Activated CD4-positive, alpha-beta T cell treated with anti-CD3 and anti-CD28 coated beads for 48 hours (primary cell): ENCODE measurements at regions not wholly inside any gene's neighbourhood (a gene's known extent, or its start where the extent isn't known, plus 50 kb on each side); places are given as distances from the start of the nearest gene placed in this dataset.

Source experiments
- DNase-seq: peaks from one replicate; pipeline ENCODE4 v3.0.0-alpha.2; 2020

- DNase-seq: no peak
Observed at GRCh38 chr5:96243862-96244261, 189.2 kb downstream of the PCSK1 start.

GRCh38 chr5:96243203-96243602 lies 189.8 kb downstream of the PCSK1 start:
- no peak for DNase-seq

- DNase-seq: no peak
Observed at GRCh38 chr5:96242571-96242970, 190.5 kb downstream of the PCSK1 start.

GRCh38 chr5:96236831-96237230 lies 196.2 kb downstream of the PCSK1 start:
- no peak for DNase-seq

GRCh38 chr5:96236051-96236450 lies 197.0 kb downstream of the PCSK1 start:
- DNase-seq: no peak

- DNase-seq: no peak
Observed at GRCh38 chr5:96235008-96235910, 197.8 kb downstream of the PCSK1 start.

- DNase-seq: no peak
Observed at GRCh38 chr5:96232602-96233001, 200.4 kb downstream of the PCSK1 start.

GRCh38 chr5:96229188-96229587 lies 203.9 kb downstream of the PCSK1 start:
- no peak for DNase-seq

- no peak for DNase-seq
Observed at GRCh38 chr5:96228408-96228807, 204.6 kb downstream of the PCSK1 start.

- DNase-seq: no peak
Observed at GRCh38 chr5:96227957-96228356, 205.1 kb downstream of the PCSK1 start.

GRCh38 chr5:96226941-96227552 lies 206.0 kb downstream of the PCSK1 start:
- DNase-seq: no peak

- no peak for DNase-seq
Observed at GRCh38 chr5:96222129-96222528, 210.9 kb downstream of the PCSK1 start.

- peak; percentile 26 for DNase-seq
Observed at GRCh38 chr5:96220610-96221390, 212.2 kb downstream of the PCSK1 start.

- peak; percentile 4 for DNase-seq
Observed at GRCh38 chr5:96219580-96220281, 213.3 kb downstream of the PCSK1 start.

GRCh38 chr5:96218653-96219052 lies 214.4 kb downstream of the PCSK1 start:
- no peak for DNase-seq

- no peak for DNase-seq
Observed at GRCh38 chr5:96214442-96215197, 218.4 kb downstream of the PCSK1 start.

- DNase-seq: no peak
Observed at GRCh38 chr5:96209829-96210228, 223.2 kb downstream of the PCSK1 start.

- DNase-seq: no peak
Observed at GRCh38 chr5:96207420-96207819, 225.6 kb downstream of the PCSK1 start.

- no peak for DNase-seq
Observed at GRCh38 chr5:96203761-96204160, 229.3 kb downstream of the PCSK1 start.

- DNase-seq: no peak
Observed at GRCh38 chr5:96201503-96201902, 231.5 kb downstream of the PCSK1 start.

GRCh38 chr5:96200641-96201040 lies 232.4 kb downstream of the PCSK1 start:
- DNase-seq: no peak

- no peak for DNase-seq
Observed at GRCh38 chr5:96199713-96200183, 233.3 kb downstream of the PCSK1 start.
